Sigmoid colon (tissue), 4 donors: ENCODE measurements at regions not wholly inside any gene's neighbourhood (a gene's known extent, or its start where the extent isn't known, plus 50 kb on each side); places are given as distances from the start of the nearest gene placed in this dataset.

Experiments used
- POLR2A ChIP-seq, 2 donors: fragments of 450-650 bp; IDR thresholded peaks; one replicate each; pipeline ENCODE4 v1.6.1; 2016; ENCODE audit warnings: antibody characterized with exemption in 2 of 2, mild to moderate bottlenecking in 2 of 2, moderate library complexity in 2 of 2
- POLR2AphosphoS5 ChIP-seq, 4 donors: sonication (generic); formaldehyde crosslinking; IDR thresholded peaks; one replicate each; pipeline ENCODE4 v1.6.1; 2017; ENCODE audit warnings: antibody characterized with exemption in 4 of 4
- TF ChIP-seq, protein P1 (sequence below), 4 experiments: fragments of 450-650 bp in 3 of 4; fragments of 200-600 bp in 1 of 4; IDR thresholded peaks; one replicate each; pipeline ENCODE4 v1.5.1; 2016 to 2019; ENCODE audit warnings: antibody characterized with exemption in 4 of 4, mild to moderate bottlenecking in 3 of 4, moderate library complexity in 2 of 4

GRCh38 chr5:163089230-163089629 is 348.2 kb upstream of the CCNG1 start:
- TF ChIP-seq POLR2AphosphoS5 (IDR thresholded peaks at IDR 0.05) (no peak), POLR2A (IDR thresholded peaks at IDR 0.05) (no peak)
- TF ChIP-seq, protein P1, sequence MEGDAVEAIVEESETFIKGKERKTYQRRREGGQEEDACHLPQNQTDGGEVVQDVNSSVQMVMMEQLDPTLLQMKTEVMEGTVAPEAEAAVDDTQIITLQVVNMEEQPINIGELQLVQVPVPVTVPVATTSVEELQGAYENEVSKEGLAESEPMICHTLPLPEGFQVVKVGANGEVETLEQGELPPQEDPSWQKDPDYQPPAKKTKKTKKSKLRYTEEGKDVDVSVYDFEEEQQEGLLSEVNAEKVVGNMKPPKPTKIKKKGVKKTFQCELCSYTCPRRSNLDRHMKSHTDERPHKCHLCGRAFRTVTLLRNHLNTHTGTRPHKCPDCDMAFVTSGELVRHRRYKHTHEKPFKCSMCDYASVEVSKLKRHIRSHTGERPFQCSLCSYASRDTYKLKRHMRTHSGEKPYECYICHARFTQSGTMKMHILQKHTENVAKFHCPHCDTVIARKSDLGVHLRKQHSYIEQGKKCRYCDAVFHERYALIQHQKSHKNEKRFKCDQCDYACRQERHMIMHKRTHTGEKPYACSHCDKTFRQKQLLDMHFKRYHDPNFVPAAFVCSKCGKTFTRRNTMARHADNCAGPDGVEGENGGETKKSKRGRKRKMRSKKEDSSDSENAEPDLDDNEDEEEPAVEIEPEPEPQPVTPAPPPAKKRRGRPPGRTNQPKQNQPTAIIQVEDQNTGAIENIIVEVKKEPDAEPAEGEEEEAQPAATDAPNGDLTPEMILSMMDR (IDR thresholded peaks at IDR 0.05): no peak
